Upper lobe of right lung (tissue), 1 donor: ENCODE measurements at regions not wholly inside any gene's neighbourhood (a gene's known extent, or its start where the extent isn't known, plus 50 kb on each side); places are given as distances from the start of the nearest gene placed in this dataset.

Experiments
- ATAC-seq: fragments of 200-7000 bp; cut with Tn5 transposase; one replicate; pipeline ENCODE4 v1.9.1; 2020; ENCODE audit warnings: mild to moderate bottlenecking, moderate library complexity
- DNase-seq: peaks from one replicate; pipeline ENCODE4 v3.0.0-alpha.2; 2020
- H3K27ac ChIP-seq: fragments of 200-600 bp; one replicate; pipeline ENCODE4 v1.8.0; 2022
- H3K27me3 ChIP-seq: fragments of 200-600 bp; one replicate; pipeline ENCODE4 v1.8.0; 2022; ENCODE audit warnings: mild to moderate bottlenecking
- H3K36me3 ChIP-seq: fragments of 200-600 bp; one replicate; pipeline ENCODE4 v1.8.0; 2022
- H3K4me1 ChIP-seq: fragments of 200-600 bp; one replicate; pipeline ENCODE4 v1.8.0; 2022
- H3K4me3 ChIP-seq: fragments of 200-600 bp; one replicate; pipeline ENCODE4 v1.8.0; 2022; ENCODE audit warnings: mild to moderate bottlenecking
- H3K9me3 ChIP-seq: fragments of 200-600 bp; one replicate; pipeline ENCODE4 v1.8.0; 2022
- intact Hi-C: fragments of 100-400 bp; cut with DNase I; formaldehyde crosslinking; loops from one replicate; pipeline ENCODE4 v1.11.0; 2022
- TF ChIP-seq, protein P1 (sequence below): fragments of 200-600 bp; IDR thresholded peaks from one replicate; pipeline ENCODE4 v1.8.0; 2022; ENCODE audit warnings: antibody characterized with exemption
- donor health status: DM: no; HTN: yes; CAD: no; lungs with severe emphysema.

DNA sequence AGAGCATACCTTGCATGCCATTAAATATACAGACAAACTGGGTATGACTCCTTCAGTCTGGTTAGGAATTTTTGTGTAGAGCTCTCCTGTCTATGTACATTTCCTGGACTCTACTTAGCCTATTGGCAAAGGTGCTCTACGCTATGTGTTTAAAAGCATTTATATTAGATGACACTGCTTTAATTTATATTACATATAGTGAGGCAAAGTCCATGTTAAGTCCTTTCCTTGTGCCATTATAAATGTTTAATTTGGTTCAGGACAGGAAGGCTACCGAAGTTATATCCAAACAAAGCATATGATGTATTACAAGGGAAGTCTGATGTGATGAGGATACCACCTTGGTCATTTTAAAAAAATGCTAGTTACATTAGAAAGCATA is 117.4 kb upstream of the RAB27B start:
- Histone ChIP-seq H3K27me3 (no peaks in the 10 kb centered on the region), H3K36me3 (no peaks in the 10 kb centered on the region), H3K27ac (no peak overlapping the region), H3K4me3 (no peak overlapping the region), H3K9me3 (no peaks in the 10 kb centered on the region), H3K4me1 (no peaks in the 10 kb centered on the region)
- no peak for DNase-seq
- no peak for ATAC-seq
- TF ChIP-seq, protein P1, sequence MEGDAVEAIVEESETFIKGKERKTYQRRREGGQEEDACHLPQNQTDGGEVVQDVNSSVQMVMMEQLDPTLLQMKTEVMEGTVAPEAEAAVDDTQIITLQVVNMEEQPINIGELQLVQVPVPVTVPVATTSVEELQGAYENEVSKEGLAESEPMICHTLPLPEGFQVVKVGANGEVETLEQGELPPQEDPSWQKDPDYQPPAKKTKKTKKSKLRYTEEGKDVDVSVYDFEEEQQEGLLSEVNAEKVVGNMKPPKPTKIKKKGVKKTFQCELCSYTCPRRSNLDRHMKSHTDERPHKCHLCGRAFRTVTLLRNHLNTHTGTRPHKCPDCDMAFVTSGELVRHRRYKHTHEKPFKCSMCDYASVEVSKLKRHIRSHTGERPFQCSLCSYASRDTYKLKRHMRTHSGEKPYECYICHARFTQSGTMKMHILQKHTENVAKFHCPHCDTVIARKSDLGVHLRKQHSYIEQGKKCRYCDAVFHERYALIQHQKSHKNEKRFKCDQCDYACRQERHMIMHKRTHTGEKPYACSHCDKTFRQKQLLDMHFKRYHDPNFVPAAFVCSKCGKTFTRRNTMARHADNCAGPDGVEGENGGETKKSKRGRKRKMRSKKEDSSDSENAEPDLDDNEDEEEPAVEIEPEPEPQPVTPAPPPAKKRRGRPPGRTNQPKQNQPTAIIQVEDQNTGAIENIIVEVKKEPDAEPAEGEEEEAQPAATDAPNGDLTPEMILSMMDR: no peak
- intact Hi-C loops: no loop called here

DNA sequence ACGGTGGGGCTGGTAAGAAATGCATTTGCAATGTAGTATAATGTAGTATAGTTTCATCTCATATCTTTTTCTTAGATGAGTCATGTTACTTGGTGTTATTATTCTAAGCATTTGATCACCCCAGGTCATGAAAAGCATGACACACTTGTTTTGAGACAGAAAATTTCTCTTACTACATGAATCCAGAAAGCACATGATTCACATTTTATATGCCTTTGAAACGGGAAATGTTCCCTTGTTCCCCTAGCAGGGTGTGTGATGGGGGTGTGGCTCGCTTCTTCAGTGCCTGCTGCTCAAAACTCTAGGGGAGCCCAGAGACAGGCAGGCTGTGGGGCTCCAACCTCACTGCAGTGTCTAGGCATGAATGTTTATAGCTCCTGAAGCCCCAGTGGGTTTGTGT is 116.0 kb upstream of the RAB27B start:
- no peak overlapping the region for H3K27ac ChIP-seq
- no peaks in the 10 kb centered on the region for H3K4me1 ChIP-seq
- no peaks in the 10 kb centered on the region for H3K27me3 ChIP-seq
- no peak overlapping the region for H3K4me3 ChIP-seq
- H3K9me3 ChIP-seq: no peaks in the 10 kb centered on the region
- DNase-seq (no peak), ATAC-seq (no peak)
- no peaks in the 10 kb centered on the region for H3K36me3 ChIP-seq
- intact Hi-C loops: no loop called here
- TF ChIP-seq, protein P1: no peak

DNA sequence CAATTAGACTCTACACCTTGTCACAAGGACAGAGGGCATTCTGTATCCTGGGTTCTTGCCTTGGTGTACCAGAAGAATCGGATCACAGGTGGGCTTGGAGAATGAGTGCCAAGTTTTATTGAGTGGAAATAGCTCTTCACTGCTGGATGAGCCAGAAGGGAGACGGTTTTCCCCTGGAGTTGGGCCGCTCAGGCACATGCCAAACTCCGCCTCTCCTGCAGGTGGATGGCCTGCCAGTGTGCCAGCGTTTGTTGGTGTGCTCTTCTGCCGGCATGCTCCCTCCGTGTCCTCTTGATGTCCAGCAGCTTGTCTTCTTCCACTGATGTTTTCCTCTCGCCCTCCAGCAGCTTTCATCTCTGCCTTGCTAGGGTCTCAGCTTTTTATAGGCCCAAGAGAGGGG is 115.5 kb upstream of the RAB27B start:
- Histone ChIP-seq H3K4me3 (no peak overlapping the region), H3K27ac (no peak overlapping the region), H3K9me3 (no peaks in the 10 kb centered on the region), H3K36me3 (no peaks in the 10 kb centered on the region), H3K4me1 (no peaks in the 10 kb centered on the region), H3K27me3 (no peaks in the 10 kb centered on the region)
- intact Hi-C loops: no loop called here
- DNase-seq (no peak), ATAC-seq (no peak)
- TF ChIP-seq, protein P1: no peak

DNA sequence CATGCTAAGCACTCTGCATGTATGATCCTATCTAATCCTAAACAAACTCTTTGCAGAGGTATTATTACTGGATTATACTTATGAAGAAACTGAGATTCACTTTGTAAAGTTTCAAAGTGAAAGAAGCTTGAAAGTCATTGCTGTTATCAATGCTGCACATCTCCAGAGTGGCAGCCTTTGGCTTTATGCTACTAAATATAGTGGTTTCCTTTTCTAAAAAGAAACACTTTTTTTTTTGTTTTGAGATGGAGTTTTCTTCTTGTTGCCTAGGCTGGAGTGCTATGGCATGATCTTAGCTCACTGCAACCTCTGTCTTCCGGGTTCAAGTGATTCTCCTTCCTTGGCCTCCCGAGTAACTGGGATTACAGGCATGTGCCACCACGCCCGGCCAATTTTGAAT is 114.9 kb upstream of the RAB27B start:
- TF ChIP-seq, protein P1: no peak

DNA sequence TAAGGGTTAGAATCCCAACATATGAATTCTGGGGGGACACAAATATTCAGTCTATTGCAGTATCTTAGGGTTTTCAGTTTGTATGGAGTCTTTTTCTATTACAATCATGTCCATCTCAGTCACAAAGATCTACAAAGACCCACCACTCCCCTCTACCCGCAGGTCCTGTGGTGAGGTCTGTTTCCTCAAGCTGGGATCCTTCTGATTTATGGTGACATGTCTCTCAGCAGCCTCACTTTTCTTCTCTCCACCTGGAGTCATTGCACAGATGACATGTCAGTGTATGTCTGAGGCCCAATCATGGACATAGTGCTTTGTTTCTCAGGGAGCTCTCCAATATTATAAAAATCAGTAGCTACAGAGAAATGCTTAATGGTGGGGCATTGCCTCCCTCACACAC is 113.4 kb upstream of the RAB27B start:
- Histone ChIP-seq H3K36me3 (no peaks in the 10 kb centered on the region), H3K4me1 (no peaks in the 10 kb centered on the region), H3K27ac (no peak overlapping the region), H3K9me3 (no peaks in the 10 kb centered on the region), H3K27me3 (peaks cover 7% of the 10 kb centered on the region), H3K4me3 (no peak overlapping the region)
- ATAC-seq: no peak
- intact Hi-C loops: no loop called here
- DNase-seq: no peak
- TF ChIP-seq, protein P1: no peak

More for the DNA sequence above, 114.9 kb upstream of the RAB27B start:
- Histone ChIP-seq H3K27ac (no peak overlapping the region), H3K9me3 (no peaks in the 10 kb centered on the region), H3K4me1 (no peaks in the 10 kb centered on the region), H3K27me3 (no peaks in the 10 kb centered on the region), H3K36me3 (no peaks in the 10 kb centered on the region), H3K4me3 (no peak overlapping the region)
- no peak for DNase-seq
- ATAC-seq: no peak
- intact Hi-C loops: no loop called here

DNA sequence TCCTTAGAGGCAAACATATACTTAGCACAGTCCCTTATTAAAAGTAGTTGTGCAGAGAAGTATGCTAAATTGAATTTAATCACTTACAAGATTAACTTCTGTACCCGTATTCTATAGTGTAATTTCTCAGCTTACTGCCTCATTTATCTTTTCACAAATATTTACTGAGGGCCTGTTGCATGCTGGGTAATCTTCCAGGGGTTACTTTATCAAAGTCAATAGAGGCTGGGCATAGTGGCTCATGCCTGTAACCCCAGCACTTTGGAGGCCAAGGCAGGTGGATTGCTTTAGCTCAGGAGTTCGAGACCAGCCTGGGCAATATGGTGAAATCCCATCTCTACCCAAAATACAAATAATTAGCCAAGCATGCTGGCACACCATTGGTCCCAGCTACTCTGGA is 111.7 kb upstream of the RAB27B start:
- no peak overlapping the region for H3K4me3 ChIP-seq
- TF ChIP-seq, protein P1: no peak
- intact Hi-C loops: no loop called here
- no peak overlapping the region for H3K27ac ChIP-seq
- no peaks in the 10 kb centered on the region for H3K9me3 ChIP-seq
- H3K4me1 ChIP-seq: no peaks in the 10 kb centered on the region
- ATAC-seq (no peak), DNase-seq (no peak)
- H3K36me3 ChIP-seq: no peaks in the 10 kb centered on the region
- H3K27me3 ChIP-seq: peaks cover 7% of the 10 kb centered on the region
